Activated T-helper 17 cell treated with anti-CD3 and anti-CD28 coated beads, Interleukin-2, amount 50 U/mL, for 72 hours (primary cell): ENCODE measurements at regions not wholly inside any gene's neighbourhood (a gene's known extent, or its start where the extent isn't known, plus 50 kb on each side); places are given as distances from the start of the nearest gene placed in this dataset.
"Not testable (repeated sequence)": the region's sequence is repeated elsewhere in the genome, so short reads cannot be mapped to it uniquely, and the experiment has no call there.

Experiments used
- ATAC-seq: fragments of 150-1000 bp; cut with Tn5 transposase; replicated peaks from 2 replicates; pipeline ENCODE4 v1.10.0; 2021; ENCODE audit warnings: mild to moderate bottlenecking, moderate library complexity
- H3K27ac Mint-ChIP-seq: one replicate; pipeline ENCODE4 v1.8.0; 2022; ENCODE audit warnings: mixed read lengths
- H3K27me3 Mint-ChIP-seq: one replicate; pipeline ENCODE4 v1.8.0; 2022; ENCODE audit warnings: mixed read lengths
- H3K36me3 Mint-ChIP-seq: one replicate; pipeline ENCODE4 v1.8.0; 2022; ENCODE audit warnings: low read depth, mild to moderate bottlenecking, mixed read lengths
- H3K4me1 Mint-ChIP-seq: one replicate; pipeline ENCODE4 v1.8.0; 2022; ENCODE audit warnings: mixed read lengths
- H3K4me3 Mint-ChIP-seq: one replicate; pipeline ENCODE4 v1.8.0; 2022; ENCODE audit warnings: mild to moderate bottlenecking, mixed read lengths
- H3K9me3 Mint-ChIP-seq: one replicate; pipeline ENCODE4 v1.8.0; 2022; ENCODE audit warnings: mixed read lengths

DNA sequence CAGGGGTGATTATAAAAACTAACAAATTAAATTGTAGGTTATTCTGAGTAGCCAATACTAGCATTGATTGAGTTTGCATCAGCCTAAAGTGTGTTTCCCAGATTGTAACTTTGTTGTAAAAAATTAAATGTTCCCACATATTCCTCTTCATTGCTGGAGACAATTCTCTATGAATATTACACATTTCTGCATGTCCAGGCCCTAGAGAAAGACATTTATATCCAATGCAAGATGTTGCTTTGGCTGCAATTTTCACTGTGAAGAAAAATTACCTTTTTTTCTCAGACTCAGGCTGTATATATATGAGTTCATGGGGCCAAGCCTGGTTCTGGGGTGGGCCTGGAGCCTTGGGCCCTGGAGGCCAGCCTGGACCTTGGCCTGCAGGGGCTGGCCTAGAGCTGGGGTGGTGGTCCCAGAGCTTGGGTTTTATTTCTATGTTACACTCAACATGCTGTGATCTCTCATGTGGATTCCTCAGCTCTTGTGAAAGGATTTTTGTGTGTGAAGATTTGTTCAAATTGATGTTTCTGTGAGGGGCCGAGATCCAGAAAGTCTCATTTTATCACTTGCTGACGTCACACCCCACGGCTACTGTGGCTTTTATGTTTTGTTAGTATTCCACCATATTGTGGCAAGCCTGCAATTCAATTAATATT, 232.5 kb downstream of the SPATA31A1 start:
- H3K27ac Mint-ChIP-seq = no peak overlapping the region
- no peak for ATAC-seq
- no peaks in the 10 kb centered on the region for H3K9me3 Mint-ChIP-seq
- no peaks in the 10 kb centered on the region for H3K27me3 Mint-ChIP-seq
- no peak overlapping the region for H3K4me3 Mint-ChIP-seq
- no peaks in the 10 kb centered on the region for H3K36me3 Mint-ChIP-seq
- H3K4me1 Mint-ChIP-seq = no peaks in the 10 kb centered on the region

DNA sequence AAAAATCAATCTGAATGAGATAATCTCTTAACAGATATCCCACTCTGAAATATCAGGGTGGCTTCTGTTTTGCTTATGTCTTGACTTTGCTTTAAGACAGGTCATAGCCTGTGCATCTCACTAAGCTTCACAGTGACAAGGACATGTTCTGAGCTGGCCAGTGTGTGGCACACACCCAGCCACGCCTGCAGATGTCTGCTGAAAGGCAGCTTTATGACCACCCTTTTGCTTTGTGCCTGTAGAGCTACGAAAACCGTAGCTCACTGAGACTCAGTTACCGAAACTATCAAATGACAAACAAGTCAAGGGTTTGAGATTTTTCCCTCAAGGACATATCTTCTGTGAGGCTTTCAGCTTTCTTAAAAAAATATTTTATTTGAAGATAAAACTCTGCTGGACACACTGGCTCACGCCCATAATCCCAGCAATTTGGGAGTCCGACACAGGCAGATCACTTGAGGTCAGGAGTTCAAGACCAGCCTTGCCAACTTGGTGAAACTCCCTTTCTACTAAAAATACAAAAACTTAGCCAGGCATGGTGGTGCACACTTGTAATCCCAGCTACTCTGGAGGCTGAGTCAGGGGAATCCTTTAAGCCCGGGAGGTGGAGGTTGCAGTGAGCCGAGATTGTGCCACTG, 233.2 kb downstream of the SPATA31A1 start:
- no peaks in the 10 kb centered on the region for H3K36me3 Mint-ChIP-seq
- H3K9me3 Mint-ChIP-seq = no peaks in the 10 kb centered on the region
- ATAC-seq = no peak
- H3K4me3 Mint-ChIP-seq = no peak overlapping the region
- H3K4me1 Mint-ChIP-seq = no peaks in the 10 kb centered on the region
- H3K27me3 Mint-ChIP-seq = no peaks in the 10 kb centered on the region
- H3K27ac Mint-ChIP-seq = no peak overlapping the region

DNA sequence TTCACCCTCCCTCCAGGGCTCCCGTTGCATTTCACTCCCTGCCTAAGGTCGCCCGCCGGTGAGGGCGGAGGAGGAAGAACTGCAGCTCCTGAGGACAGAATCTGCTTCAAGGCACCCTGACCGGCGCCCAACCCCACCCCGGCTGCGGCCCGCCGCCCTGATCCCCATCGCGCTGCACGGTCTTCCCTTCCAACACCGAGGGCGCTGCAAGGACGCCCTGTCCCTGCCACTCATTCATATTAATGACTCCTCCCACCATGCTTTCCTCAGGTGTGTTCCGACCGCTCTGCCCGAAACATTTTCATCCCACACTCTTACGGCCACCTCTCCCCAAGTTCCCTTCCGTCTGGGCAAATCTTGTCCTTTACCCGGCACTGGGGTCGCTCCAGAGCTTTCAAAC, 248.6 kb downstream of the SPATA31A1 start:
- not testable (repeated sequence) for H3K9me3 Mint-ChIP-seq, H3K27ac Mint-ChIP-seq, H3K4me1 Mint-ChIP-seq, H3K27me3 Mint-ChIP-seq, ATAC-seq, H3K36me3 Mint-ChIP-seq, H3K4me3 Mint-ChIP-seq

DNA sequence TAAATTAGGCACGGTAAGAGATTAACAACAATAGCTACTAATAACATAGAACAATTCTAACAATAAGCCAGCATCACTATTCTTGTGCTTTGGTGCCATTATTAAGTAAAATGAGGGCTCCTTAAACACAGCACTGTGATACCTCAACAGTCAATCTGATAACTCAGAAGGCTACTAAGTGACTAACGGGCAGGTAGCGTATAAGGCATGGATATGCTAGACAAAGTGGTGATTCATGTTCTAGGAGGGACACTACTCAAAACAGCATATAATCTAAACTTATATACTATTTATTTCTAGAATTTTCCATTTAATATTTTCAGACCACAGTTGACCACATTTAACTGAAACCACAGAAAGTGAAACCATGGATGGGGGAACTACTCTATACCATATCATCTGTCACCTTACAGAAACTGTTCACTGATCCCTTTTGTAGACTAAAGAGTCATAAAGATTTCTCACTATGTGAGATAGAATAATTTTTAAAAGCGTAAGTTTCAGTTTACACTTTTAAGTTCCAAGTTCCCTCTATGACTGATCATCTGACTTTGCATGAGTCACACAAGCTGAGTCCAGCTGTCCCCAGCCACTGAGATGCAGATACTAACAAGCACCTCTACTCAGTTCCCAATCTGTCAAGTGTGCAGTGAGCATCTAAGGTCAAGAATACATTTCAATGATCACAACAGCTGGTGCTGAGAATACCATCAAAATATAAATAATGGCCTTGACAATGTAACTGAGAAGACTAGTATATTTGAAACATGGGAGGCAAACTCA, 256.2 kb downstream of the SPATA31A1 start:
- H3K36me3 Mint-ChIP-seq, H3K9me3 Mint-ChIP-seq, H3K4me3 Mint-ChIP-seq, H3K4me1 Mint-ChIP-seq, H3K27ac Mint-ChIP-seq, H3K27me3 Mint-ChIP-seq: not testable (repeated sequence)
- ATAC-seq = peak; percentile 88

DNA sequence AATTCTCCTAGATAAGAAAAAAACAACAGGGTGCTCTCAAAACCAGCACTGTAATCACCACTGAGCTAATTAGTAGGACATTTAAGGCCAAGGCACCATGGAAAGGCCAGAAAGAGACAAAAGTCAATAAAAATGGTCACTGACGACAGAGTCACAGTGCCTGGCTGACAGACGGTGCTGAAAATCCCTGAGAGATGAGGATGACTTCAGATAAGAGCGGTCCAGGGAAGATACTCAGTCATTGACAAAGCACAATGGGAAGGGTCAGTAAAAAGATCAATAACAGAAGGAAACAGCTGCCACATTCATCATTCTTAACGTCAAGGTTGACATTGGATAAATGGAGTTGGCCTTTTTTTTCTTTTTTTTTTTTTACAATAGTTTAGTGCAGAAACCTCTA, 261.0 kb downstream of the SPATA31A1 start:
- not testable (repeated sequence) for H3K9me3 Mint-ChIP-seq, ATAC-seq, H3K36me3 Mint-ChIP-seq, H3K27ac Mint-ChIP-seq, H3K4me3 Mint-ChIP-seq, H3K27me3 Mint-ChIP-seq, H3K4me1 Mint-ChIP-seq

DNA sequence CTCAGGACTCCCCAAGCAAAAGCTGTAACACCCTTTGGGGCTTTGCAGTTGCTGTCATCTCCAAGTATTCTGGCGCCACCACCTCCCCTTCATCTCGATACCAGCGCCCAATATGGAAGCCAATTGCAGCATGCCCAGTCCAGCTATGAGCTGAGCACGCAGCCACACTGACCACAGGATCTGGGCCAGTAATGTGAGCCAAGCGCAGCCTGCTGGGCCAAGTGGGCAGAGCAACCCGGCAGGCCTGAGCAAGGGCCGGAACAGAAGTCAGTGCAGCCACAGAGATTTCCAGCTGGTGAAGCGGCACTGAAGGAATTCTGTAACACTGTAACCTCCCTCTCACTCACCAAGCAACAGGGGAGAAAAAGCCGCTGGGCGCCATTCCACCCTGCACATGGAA, 268.6 kb downstream of the SPATA31A1 start:
- not testable (repeated sequence) for H3K4me3 Mint-ChIP-seq, H3K27ac Mint-ChIP-seq, H3K4me1 Mint-ChIP-seq, H3K36me3 Mint-ChIP-seq, H3K9me3 Mint-ChIP-seq, H3K27me3 Mint-ChIP-seq, ATAC-seq

DNA sequence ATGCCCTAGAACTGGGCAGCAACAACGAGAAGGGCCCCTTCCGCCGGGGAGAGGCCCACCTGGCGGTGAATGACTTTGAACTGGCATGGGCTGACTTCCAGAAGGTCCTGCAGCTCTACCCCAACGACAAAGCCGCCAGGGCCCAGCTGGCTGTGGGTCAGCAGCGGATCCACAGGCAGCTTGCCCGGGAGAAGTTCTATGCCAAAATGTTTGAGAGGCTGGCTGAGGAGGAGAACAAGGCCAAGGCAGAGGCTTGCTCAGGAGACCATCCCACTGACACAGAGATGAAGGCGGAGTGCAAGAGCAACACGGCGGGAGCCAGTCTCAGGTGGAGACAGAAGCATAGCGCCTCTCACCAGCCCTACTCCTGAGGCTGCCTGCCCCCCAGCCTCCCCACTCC, 276.6 kb downstream of the SPATA31A1 start:
- H3K4me1 Mint-ChIP-seq, ATAC-seq, H3K9me3 Mint-ChIP-seq, H3K36me3 Mint-ChIP-seq, H3K4me3 Mint-ChIP-seq, H3K27me3 Mint-ChIP-seq, H3K27ac Mint-ChIP-seq: not testable (repeated sequence)

DNA sequence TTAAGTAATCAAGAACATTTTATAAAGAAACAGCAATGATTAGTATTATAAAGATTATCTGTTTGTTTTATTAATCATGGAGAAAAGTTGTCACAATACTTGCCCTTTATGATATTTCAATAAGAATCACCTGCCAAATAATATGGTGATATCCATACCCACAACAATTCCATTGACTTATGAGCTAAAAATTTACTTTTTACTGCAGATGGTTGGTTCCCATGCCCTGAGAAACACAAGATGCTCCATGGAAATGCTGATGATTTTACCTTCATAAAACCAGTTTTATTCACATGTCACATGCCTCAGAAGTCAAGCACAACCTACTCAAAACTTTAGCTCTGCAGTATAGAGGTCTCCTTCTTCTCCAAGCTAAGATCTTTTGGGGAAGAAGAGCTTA, 293.6 kb downstream of the SPATA31A1 start:
- not testable (repeated sequence) for H3K36me3 Mint-ChIP-seq, H3K4me1 Mint-ChIP-seq, H3K9me3 Mint-ChIP-seq, H3K27me3 Mint-ChIP-seq, H3K4me3 Mint-ChIP-seq, ATAC-seq, H3K27ac Mint-ChIP-seq

DNA sequence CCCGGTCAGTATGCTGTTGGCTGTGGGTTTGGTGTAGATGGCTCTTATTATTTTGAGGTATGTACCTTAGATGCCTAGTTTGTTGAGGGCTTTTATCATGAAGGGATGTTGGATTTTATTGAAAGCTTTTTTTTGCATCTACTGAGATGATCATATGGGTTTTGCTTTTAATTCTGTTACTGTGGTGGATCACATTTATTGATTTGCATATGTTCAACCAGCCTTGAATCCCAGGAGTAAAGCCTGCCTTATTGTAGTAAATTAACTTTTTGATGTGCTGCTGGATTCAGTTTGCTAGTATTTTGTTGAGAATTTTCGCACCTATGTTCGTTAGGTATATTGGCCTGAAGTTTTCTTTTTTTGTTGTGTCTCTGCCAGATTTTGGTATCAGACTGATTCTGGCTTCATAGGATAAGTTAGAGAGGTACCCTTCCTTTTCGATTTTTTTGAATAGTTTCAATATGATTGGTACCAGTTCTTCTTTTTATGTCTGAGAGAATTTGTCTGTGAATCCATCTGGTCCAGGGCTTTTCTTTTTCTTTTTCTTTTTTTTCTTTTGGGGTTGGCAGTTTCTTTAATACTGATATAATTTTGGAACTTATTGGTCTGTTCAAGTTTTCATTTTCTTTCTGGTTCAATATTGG, 301.6 kb downstream of the SPATA31A1 start:
- not testable (repeated sequence) for H3K4me1 Mint-ChIP-seq, H3K27me3 Mint-ChIP-seq, H3K36me3 Mint-ChIP-seq, ATAC-seq, H3K27ac Mint-ChIP-seq, H3K9me3 Mint-ChIP-seq, H3K4me3 Mint-ChIP-seq

DNA sequence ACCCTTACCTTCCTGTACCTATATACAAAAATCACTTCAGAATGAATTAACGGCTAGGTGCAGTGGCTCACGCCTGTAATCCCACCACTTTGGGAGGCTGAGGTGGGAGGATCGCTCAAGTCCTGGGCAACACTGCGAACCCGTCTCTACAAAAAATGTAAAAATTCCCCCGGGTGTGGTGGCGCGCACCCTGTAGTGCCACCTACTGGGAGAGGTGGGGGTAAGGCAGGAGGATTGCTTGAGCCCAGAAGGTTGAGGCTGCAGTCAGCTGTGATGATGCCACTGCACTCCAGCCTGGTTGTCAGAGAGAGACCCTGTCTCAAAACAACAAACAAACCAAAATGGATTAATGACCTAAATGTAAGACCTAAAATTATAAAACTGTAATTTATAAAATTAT, 307.6 kb downstream of the SPATA31A1 start:
- H3K9me3 Mint-ChIP-seq, H3K4me1 Mint-ChIP-seq, H3K27ac Mint-ChIP-seq, H3K36me3 Mint-ChIP-seq, H3K4me3 Mint-ChIP-seq, H3K27me3 Mint-ChIP-seq: not testable (repeated sequence)
- ATAC-seq = peak; percentile 49

DNA sequence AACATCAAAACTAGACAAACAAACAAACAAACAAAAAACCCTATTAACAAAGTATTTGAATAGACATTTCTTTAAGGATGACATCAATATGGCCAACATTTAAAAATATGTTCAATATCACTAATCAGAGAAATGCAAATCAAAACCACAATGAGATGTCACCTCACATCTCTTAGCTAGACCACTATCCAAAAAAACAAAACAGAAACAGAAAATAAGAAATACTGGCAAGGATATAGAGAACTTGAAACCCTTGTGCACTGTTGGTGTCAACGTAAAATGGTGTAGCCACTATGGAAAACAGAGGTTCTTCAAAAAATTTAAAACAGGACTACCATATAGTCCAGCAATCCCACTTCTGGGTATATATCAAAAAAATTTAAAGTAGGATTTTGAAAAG, 308.2 kb downstream of the SPATA31A1 start:
- H3K4me3 Mint-ChIP-seq, H3K9me3 Mint-ChIP-seq, ATAC-seq, H3K4me1 Mint-ChIP-seq, H3K27me3 Mint-ChIP-seq, H3K27ac Mint-ChIP-seq, H3K36me3 Mint-ChIP-seq: not testable (repeated sequence)

DNA sequence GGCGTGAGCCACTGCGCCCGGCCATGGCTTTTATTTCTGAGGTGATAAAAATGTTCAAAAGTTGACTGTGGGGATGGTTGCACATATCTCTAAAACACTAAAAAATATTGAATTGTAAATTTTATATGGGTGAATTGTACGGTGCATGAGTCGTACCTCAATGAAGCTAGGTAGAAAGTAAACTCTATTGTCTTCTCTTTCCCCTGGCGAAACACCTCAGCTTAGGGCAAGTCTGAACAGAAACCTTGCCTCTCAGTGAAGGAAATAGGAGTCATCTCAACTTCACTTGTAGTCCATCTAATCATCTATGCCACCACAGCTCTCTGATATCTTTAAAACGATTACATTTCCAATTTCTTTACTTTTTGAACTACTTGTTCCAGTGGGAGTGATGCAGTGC, 309.6 kb downstream of the SPATA31A1 start:
- not testable (repeated sequence) for H3K4me3 Mint-ChIP-seq, H3K9me3 Mint-ChIP-seq, H3K36me3 Mint-ChIP-seq, ATAC-seq, H3K4me1 Mint-ChIP-seq, H3K27ac Mint-ChIP-seq, H3K27me3 Mint-ChIP-seq

DNA sequence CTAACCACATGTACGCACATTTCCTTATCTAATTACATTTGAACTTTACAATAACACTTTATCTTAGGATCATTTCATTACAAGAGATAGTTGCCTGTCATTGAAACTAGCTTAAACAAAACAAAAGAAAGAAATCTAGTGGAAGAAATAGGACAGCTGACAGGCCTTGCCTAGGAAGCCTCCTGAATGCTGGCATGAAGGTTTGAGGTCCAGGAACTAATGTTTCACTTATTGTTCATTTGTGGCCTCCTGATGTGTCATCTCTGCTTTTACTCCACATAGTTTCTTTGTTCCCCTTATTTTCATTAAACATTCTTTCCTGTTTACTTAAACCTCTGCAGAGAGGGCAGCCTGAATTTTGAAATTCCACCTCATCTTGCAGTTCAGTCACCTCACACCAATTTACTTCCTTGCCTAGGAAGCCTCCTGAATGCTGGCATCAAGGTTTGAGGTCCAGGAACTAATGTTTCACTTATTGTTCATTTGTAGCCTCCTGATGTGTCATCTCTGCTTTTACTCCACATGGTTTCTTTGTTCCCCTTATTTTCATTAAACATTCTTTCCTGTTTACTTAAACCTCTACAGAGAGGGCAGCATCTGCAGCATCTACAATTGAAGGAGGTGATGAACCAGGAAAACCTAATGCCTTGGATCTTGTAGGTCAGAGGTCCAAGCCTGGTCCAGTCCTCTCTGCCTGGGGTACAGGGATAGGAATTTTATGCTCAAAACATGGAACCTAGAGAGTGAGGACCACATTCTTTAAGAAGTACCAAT, 319.2 kb downstream of the SPATA31A1 start:
- ATAC-seq = peak; percentile 36
- H3K27ac Mint-ChIP-seq, H3K36me3 Mint-ChIP-seq, H3K4me3 Mint-ChIP-seq, H3K9me3 Mint-ChIP-seq, H3K27me3 Mint-ChIP-seq, H3K4me1 Mint-ChIP-seq: not testable (repeated sequence)

DNA sequence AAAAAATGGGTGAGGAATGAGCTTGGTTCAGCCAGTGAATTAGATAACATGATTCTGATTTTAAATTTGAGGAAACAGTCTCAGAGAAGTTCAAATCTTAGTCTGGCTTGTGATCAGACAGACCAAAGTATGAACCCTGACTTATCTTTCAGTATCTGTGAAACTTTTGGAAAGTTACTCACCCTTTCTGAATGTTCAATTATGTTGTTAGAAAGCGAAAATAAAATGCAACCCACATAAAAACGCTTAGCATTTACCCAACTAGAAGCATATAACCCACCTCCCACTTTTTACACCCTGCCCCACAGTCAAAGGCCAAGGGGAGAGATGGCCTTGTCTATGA, 319.7 kb downstream of the SPATA31A1 start:
- H3K36me3 Mint-ChIP-seq, H3K27ac Mint-ChIP-seq, H3K4me3 Mint-ChIP-seq, H3K27me3 Mint-ChIP-seq, H3K4me1 Mint-ChIP-seq, H3K9me3 Mint-ChIP-seq: not testable (repeated sequence)
- peak; percentile 82 for ATAC-seq
